Middle frontal gyrus (tissue), 1 donor: ENCODE measurements at regions not wholly inside any gene's neighbourhood (a gene's known extent, or its start where the extent isn't known, plus 50 kb on each side); places are given as distances from the start of the nearest gene placed in this dataset.

Experiments
- DNase-seq: peaks from one replicate; pipeline ENCODE4 v3.0.0-alpha.2; 2015; ENCODE audit warnings: low spot score; ENCODE audit errors: extremely low spot score

DNA sequence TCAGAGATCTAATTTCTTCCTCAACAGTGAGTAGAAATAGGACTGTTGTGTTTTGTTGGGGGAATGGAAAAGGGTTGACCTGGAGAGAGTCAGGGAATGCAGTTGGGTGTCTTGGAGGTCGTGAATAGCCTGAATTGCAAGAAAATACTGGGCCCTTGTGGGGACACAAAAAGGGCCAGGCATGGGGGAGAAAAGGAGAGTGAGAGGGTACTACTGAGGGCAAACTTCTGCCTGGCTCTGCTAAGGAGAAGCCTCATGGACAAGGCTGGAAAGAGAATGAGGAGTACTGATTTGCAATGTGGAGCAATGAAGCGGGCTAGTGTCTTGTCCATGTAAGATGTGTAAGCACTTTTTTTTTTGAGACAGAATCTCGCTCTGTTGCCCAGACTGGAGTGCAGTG is 96.2 kb upstream of the IRF2BP2 start:
- no peak for DNase-seq

GRCh38 chr1:234705615-234706014 is 95.6 kb upstream of the IRF2BP2 start:
- DNase-seq, result no peak

DNA sequence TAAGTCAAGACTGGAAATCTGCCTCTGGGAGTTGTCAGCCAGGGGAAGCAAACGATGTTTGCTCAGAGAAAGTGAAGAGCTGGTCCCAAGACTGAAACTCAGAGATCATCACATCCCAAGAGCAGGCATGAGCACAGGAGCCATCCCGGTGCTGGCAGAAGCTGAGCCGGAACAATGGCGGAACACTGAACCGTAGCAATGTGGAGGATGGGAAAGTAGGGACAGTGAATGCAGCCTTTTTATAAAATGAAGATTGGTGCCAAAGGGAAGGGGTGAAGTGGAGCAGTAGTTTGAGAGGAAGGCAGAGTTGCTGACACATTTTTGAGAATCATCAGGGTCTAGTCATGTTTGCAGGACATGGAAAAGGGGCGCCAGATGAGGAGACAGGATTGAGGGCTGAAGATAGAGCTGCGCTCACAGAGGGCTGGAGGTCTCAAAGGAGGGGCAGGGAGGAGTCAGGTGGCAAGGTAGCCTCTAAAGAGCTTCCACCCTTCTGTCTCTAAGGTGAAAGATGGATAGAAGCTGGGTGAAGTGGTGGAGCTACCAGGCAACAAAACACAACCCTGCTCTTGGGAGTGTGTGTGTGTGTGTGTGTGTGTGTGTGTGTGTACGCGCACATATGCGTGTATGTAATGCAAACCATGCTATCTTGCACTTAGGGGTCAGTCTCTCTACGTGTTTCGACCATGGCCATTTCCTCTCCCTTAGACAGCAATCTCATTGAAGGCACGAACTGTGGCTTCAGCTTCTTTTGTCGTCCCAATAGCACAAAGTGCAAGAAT is 94.3 kb upstream of the IRF2BP2 start:
- no peak for DNase-seq

DNA sequence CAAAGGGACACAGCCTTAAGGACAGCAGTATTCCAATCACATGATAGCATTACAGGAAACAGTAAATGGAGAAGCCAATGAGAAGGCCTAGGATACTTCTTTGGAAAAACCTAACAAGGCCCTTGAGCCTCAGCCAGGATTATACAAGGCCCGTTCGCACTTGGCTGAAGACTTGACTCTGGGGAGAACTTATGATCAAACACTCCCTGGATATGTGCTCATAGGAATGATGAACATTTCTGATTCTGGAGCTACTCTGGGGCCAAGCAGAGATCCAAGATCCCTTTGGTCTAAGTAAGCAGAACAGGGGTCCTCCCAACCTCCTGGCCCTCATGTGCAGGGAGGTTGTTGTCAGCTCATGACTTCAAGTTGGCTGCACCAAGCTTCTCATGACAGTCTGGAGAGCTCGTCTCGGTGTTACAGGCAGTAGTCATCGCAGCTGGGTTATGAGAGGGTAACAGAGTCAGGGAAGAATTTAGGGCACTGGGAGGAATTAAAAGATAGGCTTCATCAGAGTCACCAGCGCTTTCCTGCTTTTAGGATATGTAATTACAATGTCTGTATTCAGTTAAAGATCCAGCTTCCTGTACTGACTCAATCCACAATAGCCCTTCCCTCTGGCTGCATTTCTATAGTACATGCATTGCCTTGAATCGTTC is 92.5 kb upstream of the IRF2BP2 start:
- no peak for DNase-seq

DNA sequence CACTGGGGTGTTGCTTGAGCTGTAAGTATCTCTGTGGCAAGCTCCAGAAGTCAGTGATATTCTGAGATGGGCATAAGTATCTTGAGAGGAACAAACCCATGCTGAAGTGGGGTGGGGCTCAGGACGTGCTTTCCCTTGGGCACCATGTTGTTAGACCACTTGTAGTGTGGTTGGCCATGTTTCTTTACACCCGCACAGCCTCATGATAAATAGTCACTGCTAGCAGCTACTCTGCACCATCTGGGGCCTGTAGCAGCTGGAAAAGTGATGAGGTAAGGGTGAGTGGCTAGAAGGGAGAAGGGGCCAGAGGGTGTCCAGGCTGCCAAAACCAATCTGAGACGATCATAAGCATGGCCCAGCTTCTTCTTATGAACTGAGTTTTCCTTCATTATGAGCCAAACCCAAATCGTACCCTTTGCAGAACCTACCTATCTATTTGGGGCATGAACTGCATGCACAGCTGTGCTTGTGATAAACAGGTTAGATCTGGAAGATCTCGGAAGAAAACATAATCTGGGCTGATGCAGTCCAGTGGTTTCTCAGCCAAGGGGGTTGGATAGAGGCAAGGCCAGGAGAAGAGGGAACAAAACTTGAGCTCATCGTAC is 91.9 kb upstream of the IRF2BP2 start:
- no peak for DNase-seq

- DNase-seq, result no peak
These were observed 90.1 kb upstream of the IRF2BP2 start for GRCh38 chr1:234699795-234700665.

GRCh38 chr1:234698686-234699085 is 88.7 kb upstream of the IRF2BP2 start:
- no peak for DNase-seq

DNA sequence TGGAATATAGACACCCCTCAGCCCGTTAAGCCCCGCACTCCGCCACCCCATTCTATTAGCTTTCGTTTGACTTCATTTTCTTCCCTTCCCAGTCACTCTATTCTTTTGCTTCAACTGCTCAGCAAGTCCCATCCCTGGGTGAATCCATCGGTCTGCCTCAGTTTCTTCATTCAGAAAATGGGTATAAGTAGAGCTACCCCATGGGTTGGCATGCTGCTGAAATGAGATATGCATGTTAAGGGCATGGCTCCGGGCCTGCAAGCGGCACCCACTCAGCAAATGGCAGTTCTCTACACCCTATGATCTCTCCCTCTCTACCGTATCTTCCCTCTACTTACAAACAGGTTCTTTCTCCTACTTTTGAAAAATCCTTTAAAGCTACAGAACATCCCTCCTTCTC is 87.8 kb upstream of the IRF2BP2 start:
- DNase-seq, result no peak

- no peak for DNase-seq
These were observed 87.0 kb upstream of the IRF2BP2 start for GRCh38 chr1:234697015-234697414.

GRCh38 chr1:234696148-234696576 is 86.2 kb upstream of the IRF2BP2 start:
- DNase-seq, result no peak

GRCh38 chr1:234694661-234695060 is 84.7 kb upstream of the IRF2BP2 start:
- no peak for DNase-seq

DNA sequence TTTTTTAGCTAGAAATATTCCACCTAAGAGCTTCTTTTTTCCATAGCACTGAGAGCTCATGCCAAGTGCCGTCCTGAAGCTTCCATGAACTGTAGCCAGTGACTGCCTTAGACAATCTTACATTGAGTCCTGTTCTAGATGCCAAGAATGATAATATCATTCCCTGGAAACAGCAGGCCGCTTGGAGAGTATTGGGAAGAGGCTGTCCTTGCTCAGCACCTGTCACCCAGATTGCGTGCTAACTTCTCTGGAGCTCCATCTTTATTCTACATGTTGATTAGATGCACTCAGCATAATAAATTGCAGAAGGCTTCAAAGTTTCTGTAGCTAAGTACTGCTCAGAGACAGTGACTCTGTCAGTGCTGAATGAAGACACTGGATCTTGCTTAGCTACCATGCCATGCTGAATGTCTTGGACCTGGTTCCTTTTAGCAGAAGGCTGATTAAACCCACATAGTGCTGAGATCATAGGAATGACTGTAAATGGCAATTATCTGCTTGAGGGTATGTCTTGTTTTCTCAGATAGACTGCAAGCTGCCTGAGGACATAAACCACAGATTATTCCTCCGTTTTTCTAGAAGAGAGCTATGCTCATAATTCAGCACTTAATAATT is 83.1 kb upstream of the IRF2BP2 start:
- DNase-seq, result no peak

- no peak for DNase-seq
These were observed 81.6 kb upstream of the IRF2BP2 start for GRCh38 chr1:234691567-234691966.

- no peak for DNase-seq
These were observed 80.9 kb upstream of the IRF2BP2 start for GRCh38 chr1:234690872-234691271.

DNA sequence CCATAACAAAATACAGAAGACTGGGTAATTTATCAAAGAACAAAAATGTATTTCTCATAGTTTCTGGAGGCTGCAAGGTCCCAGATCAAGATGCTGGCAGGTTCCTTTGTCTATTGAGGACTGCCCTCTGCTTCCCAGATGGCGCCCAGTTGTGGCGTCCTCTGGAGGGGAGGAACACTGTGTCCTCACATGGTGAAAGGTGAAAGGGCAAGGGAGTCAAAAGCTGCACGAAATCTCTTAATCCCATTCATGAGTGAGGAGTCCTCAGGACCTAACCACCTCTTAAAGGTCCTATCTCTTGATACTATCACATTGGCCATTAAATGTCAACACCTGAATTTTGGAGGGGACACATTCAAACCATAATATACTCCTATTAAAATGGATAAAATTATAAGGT is 79.3 kb upstream of the IRF2BP2 start:
- no peak for DNase-seq

DNA sequence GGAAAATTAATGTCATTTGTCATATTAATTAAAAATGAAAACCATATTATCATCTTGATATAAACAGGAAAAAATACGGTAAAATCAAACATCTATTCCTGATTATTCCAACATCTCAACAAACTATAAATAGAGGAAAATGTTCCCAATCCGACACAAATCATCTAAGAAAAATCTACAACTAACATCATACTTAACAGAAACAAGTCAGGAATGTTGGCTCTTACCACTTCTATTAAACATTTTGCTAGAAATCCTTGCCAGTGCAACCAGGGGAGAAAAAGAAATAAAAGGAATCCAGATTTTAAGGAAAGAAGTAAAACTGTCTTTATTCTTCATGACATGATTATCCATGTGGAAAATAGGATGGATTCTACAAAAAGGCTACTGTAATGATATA is 77.0 kb upstream of the IRF2BP2 start:
- DNase-seq, result no peak

GRCh38 chr1:234686035-234686434 is 76.1 kb upstream of the IRF2BP2 start:
- no peak for DNase-seq

GRCh38 chr1:234684856-234685255 is 74.9 kb upstream of the IRF2BP2 start:
- DNase-seq, result no peak

GRCh38 chr1:234683861-234684632 is 74.1 kb upstream of the IRF2BP2 start:
- DNase-seq, result no peak

DNA sequence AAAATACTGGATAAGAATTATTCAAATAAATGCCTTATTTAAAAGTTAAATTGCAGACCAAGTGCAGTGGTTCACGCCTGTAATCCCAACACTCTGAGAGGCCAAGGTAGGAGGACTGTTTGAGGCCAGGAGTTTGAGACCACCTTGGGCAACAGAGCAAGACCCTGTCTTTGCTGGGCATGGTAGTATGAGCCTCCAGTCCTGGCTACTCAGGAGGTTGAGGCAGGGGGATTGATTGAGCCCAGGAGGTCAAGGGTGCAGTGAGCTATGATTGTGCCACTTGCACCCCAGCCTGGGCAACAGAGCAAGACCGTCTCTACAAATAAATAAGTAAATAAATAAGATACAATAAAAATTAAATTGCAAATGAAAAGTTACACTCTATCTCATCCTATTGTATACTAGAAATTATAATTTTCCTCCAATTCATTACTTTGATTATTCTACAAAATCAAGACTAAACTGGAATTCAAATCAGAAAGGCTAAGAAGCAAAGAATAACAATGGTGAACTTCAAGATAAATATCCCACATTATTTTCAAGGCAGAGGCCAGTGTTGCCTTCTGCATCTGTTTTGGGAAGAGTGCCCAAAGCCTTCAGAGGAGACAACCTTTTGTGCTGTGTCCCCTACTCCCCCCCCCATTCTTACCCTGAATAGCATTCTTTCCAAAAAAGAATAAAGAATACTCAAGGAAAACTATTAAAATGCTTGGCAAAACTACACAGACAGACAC is 73.3 kb upstream of the IRF2BP2 start:
- no peak for DNase-seq
